GM21529 (cell line): ENCODE measurements at regions not wholly inside any gene's neighbourhood (a gene's known extent, or its start where the extent isn't known, plus 50 kb on each side); places are given as distances from the start of the nearest gene placed in this dataset.

Source experiments
- ATAC-seq: cut with Tn5 transposase; IDR thresholded peaks from one replicate; pipeline ENCODE4 v1.9.1; 2021; ENCODE audit not compliant: unreplicated experiment

- no peak for ATAC-seq
These were observed 2372.2 kb upstream of the WWC1 start for GRCh38 chr5:165919196-165919595.

- no peak for ATAC-seq
These were observed 2370.8 kb upstream of the WWC1 start for GRCh38 chr5:165920655-165921054.

- ATAC-seq: no peak
These were observed 2362.5 kb upstream of the WWC1 start for GRCh38 chr5:165928971-165929370.

- ATAC-seq: no peak
These were observed 2350.9 kb upstream of the WWC1 start for GRCh38 chr5:165940541-165940940.

GRCh38 chr5:165956854-165957253 is 2334.6 kb upstream of the WWC1 start:
- ATAC-seq: no peak

- ATAC-seq: no peak
These were observed 2309.8 kb upstream of the WWC1 start for GRCh38 chr5:165981671-165982070.

- ATAC-seq: no peak
These were observed 2295.1 kb upstream of the WWC1 start for GRCh38 chr5:165996201-165996875.

GRCh38 chr5:165999693-166000320 is 2291.6 kb upstream of the WWC1 start:
- ATAC-seq: no peak

- no peak for ATAC-seq
These were observed 2287.4 kb upstream of the WWC1 start for GRCh38 chr5:166004006-166004405.

- no peak for ATAC-seq
These were observed 2278.0 kb upstream of the WWC1 start for GRCh38 chr5:166013415-166013814.

GRCh38 chr5:166014256-166014655 is 2277.2 kb upstream of the WWC1 start:
- no peak for ATAC-seq

GRCh38 chr5:166018716-166019115 is 2272.7 kb upstream of the WWC1 start:
- ATAC-seq: no peak

- ATAC-seq: no peak
These were observed 2269.4 kb upstream of the WWC1 start for GRCh38 chr5:166022065-166022464.

- no peak for ATAC-seq
These were observed 2266.5 kb upstream of the WWC1 start for GRCh38 chr5:166024970-166025369.

GRCh38 chr5:166027582-166027981 is 2263.9 kb upstream of the WWC1 start:
- ATAC-seq: no peak

GRCh38 chr5:166031926-166032325 is 2259.5 kb upstream of the WWC1 start:
- no peak for ATAC-seq

GRCh38 chr5:166032601-166033000 is 2258.8 kb upstream of the WWC1 start:
- ATAC-seq: no peak

- ATAC-seq: no peak
These were observed 2245.5 kb upstream of the WWC1 start for GRCh38 chr5:166045961-166046360.

- ATAC-seq: no peak
These were observed 2244.5 kb upstream of the WWC1 start for GRCh38 chr5:166046956-166047355.

- ATAC-seq: no peak
These were observed 2240.9 kb upstream of the WWC1 start for GRCh38 chr5:166050531-166050930.

GRCh38 chr5:166058660-166059059 is 2232.8 kb upstream of the WWC1 start:
- no peak for ATAC-seq

GRCh38 chr5:166062094-166062493 is 2229.4 kb upstream of the WWC1 start:
- ATAC-seq: no peak

- ATAC-seq: no peak
These were observed 2228.7 kb upstream of the WWC1 start for GRCh38 chr5:166062719-166063118.
